ENCODE measurements at regions not wholly inside any gene's neighbourhood (a gene's known extent, or its start where the extent isn't known, plus 50 kb on each side); places are given as distances from the start of the nearest gene placed in this dataset.

- no peaks in the 10 kb centered on the region; the same call in 1 of the 2 replicates for H4K20me1 ChIP-seq (ENCODE audit: insufficient read depth, low read length)
- no peak for DNase-seq
- TF ChIP-seq EZH2 (IDR thresholded peaks at IDR 0.05; ENCODE audit: borderline replicate concordance, low read depth, low read length, severe bottlenecking), result no peak
- TF ChIP-seq CTCF (IDR thresholded peaks at IDR 0.05; ENCODE audit: borderline replicate concordance, extremely low read depth, low read length, poor library complexity, severe bottlenecking), result no peak
- H3K27me3 ChIP-seq (ENCODE audit: insufficient read depth, low read length, poor library complexity), result no peaks in the 10 kb centered on the region
- no peaks in the 10 kb centered on the region for H3K9me3 ChIP-seq (ENCODE audit: insufficient read depth, low read length, severe bottlenecking)
- no peak for ATAC-seq (ENCODE audit: insufficient read depth, low read depth)
- no peaks in the 10 kb centered on the region for H3K4me1 ChIP-seq (ENCODE audit: insufficient read depth, low read length)
- H3K79me2 ChIP-seq (ENCODE audit: insufficient read depth, low read length), result no peaks in the 10 kb centered on the region
- H3K36me3 ChIP-seq (ENCODE audit: insufficient read depth, low read length), result no peaks in the 10 kb centered on the region
- no peak overlapping the region for H3K4me2 ChIP-seq (ENCODE audit: insufficient read depth, low read length)
- no peak overlapping the region for H2AFZ ChIP-seq (ENCODE audit: low read depth, low read length)
- no peak overlapping the region for H3K27ac ChIP-seq (ENCODE audit: low read length)
- H3K4me3 ChIP-seq (ENCODE audit: low read depth in 1 of 2, low read length in 2 of 2), result no peak overlapping the region
- no peak overlapping the region for H3K9ac ChIP-seq (ENCODE audit: low read depth, low read length)
These were observed 101.8 kb downstream of the NUFIP1 start for GRCh38 chr13:44887515-44887914.

- H3K9me3 ChIP-seq (ENCODE audit: insufficient read depth, low read length, severe bottlenecking), result no peaks in the 10 kb centered on the region
- DNase-seq (no peak), ATAC-seq (ENCODE audit: insufficient read depth, low read depth) (no peak)
- H3K9ac ChIP-seq (ENCODE audit: low read depth, low read length), result no peak overlapping the region
- TF ChIP-seq EZH2 (IDR thresholded peaks at IDR 0.05; ENCODE audit: borderline replicate concordance, low read depth, low read length, severe bottlenecking) (no peak), CTCF (IDR thresholded peaks at IDR 0.05; ENCODE audit: borderline replicate concordance, extremely low read depth, low read length, poor library complexity, severe bottlenecking) (no peak)
- no peak overlapping the region for H3K4me2 ChIP-seq (ENCODE audit: insufficient read depth, low read length)
- H3K4me3 ChIP-seq (ENCODE audit: low read depth in 1 of 2, low read length in 2 of 2), result no peak overlapping the region
- no peaks in the 10 kb centered on the region for H3K4me1 ChIP-seq (ENCODE audit: insufficient read depth, low read length)
- H3K36me3 ChIP-seq (ENCODE audit: insufficient read depth, low read length), result no peaks in the 10 kb centered on the region
- H3K27ac ChIP-seq (ENCODE audit: low read length), result no peak overlapping the region
- no peak overlapping the region for H2AFZ ChIP-seq (ENCODE audit: low read depth, low read length)
- H3K79me2 ChIP-seq (ENCODE audit: insufficient read depth, low read length), result no peaks in the 10 kb centered on the region
- H3K27me3 ChIP-seq (ENCODE audit: insufficient read depth, low read length, poor library complexity), result no peaks in the 10 kb centered on the region
- H4K20me1 ChIP-seq (ENCODE audit: insufficient read depth, low read length), result no peaks in the 10 kb centered on the region; the same call in 1 of the 2 replicates
These were observed 105.1 kb downstream of the NUFIP1 start for GRCh38 chr13:44884076-44884729.

GRCh38 chr13:44879452-44880058, 109.7 kb downstream of the NUFIP1 start:
- ATAC-seq (ENCODE audit: insufficient read depth, low read depth) (peak; percentile 24; the same call in 1 of the 3 replicates), DNase-seq (no peak)
- Histone ChIP-seq H3K9ac (ENCODE audit: low read depth, low read length) (no peak overlapping the region), H3K9me3 (ENCODE audit: insufficient read depth, low read length, severe bottlenecking) (no peaks in the 10 kb centered on the region), H4K20me1 (ENCODE audit: insufficient read depth, low read length) (no peaks in the 10 kb centered on the region; the same call in 1 of the 2 replicates), H2AFZ (ENCODE audit: low read depth, low read length) (no peak overlapping the region), H3K27me3 (ENCODE audit: insufficient read depth, low read length, poor library complexity) (no peaks in the 10 kb centered on the region), H3K4me3 (ENCODE audit: low read depth in 1 of 2, low read length in 2 of 2) (no peak overlapping the region), H3K79me2 (ENCODE audit: insufficient read depth, low read length) (no peaks in the 10 kb centered on the region), H3K27ac (ENCODE audit: low read length) (no peak overlapping the region), H3K4me1 (ENCODE audit: insufficient read depth, low read length) (no peaks in the 10 kb centered on the region), H3K4me2 (ENCODE audit: insufficient read depth, low read length) (no peak overlapping the region), H3K36me3 (ENCODE audit: insufficient read depth, low read length) (no peaks in the 10 kb centered on the region)
- TF ChIP-seq EZH2 (IDR thresholded peaks at IDR 0.05; ENCODE audit: borderline replicate concordance, low read depth, low read length, severe bottlenecking) (no peak), CTCF (IDR thresholded peaks at IDR 0.05; ENCODE audit: borderline replicate concordance, extremely low read depth, low read length, poor library complexity, severe bottlenecking) (peak; percentile 58)
